OCI-LY1 (cell line): ENCODE measurements at regions not wholly inside any gene's neighbourhood (a gene's known extent, or its start where the extent isn't known, plus 50 kb on each side); places are given as distances from the start of the nearest gene placed in this dataset.

Experiments used
- H2AFZ ChIP-seq: fragments of 200-600 bp; sonication (generic), shearing (Covaris generic); 2 replicates; pipeline ENCODE4 v1.6.0; 2014; ENCODE audit warnings: antibody characterized with exemption, mild to moderate bottlenecking, low read length
- H3F3A ChIP-seq: fragments of 200-600 bp; sonication (generic), shearing (Covaris generic); 2 replicates; pipeline ENCODE4 v1.6.0; 2014; ENCODE audit warnings: mild to moderate bottlenecking, antibody characterized with exemption, low read length, moderate library complexity; ENCODE audit not compliant: insufficient read depth
- H3K27ac ChIP-seq: fragments of 200-600 bp; sonication (generic); 2 replicates; pipeline ENCODE4 v1.5.1; 2014; ENCODE audit warnings: low read length, mixed run types, mild to moderate bottlenecking, low read depth; ENCODE audit not compliant: poor library complexity, severe bottlenecking
- H3K27me3 ChIP-seq: fragments of 200-600 bp; sonication (generic); 2 replicates; pipeline ENCODE4 v1.6.0; 2014; ENCODE audit warnings: antibody characterized with exemption, mild to moderate bottlenecking, low read length, moderate library complexity; ENCODE audit not compliant: insufficient read depth
- H3K36me3 ChIP-seq: fragments of 200-600 bp; sonication (generic); 2 replicates; pipeline ENCODE4 v1.6.1; 2014; ENCODE audit warnings: mild to moderate bottlenecking, antibody characterized with exemption, low read length, moderate library complexity, mixed read lengths; ENCODE audit not compliant: insufficient read depth
- H3K4me1 ChIP-seq: fragments of 200-600 bp; sonication (generic); 2 replicates; pipeline ENCODE4 v1.5.1; 2014; ENCODE audit warnings: mild to moderate bottlenecking, low read length, moderate library complexity; ENCODE audit not compliant: insufficient read depth, severe bottlenecking
- H3K4me2 ChIP-seq: fragments of 200-600 bp; sonication (generic), shearing (Covaris generic); 2 replicates; pipeline ENCODE4 v1.6.1; 2014; ENCODE audit warnings: low read length
- H3K4me3 ChIP-seq: fragments of 200-600 bp; sonication (generic); 2 replicates; pipeline ENCODE4 v1.5.1; 2014; ENCODE audit warnings: low read length, low read depth, mild to moderate bottlenecking, mixed read lengths; ENCODE audit not compliant: poor library complexity, severe bottlenecking
- H3K79me2 ChIP-seq: fragments of 200-600 bp; shearing (Covaris generic); 2 replicates; pipeline ENCODE4 v1.6.1; 2016; ENCODE audit warnings: mixed run types, low read length, mixed read lengths; ENCODE audit not compliant: insufficient read depth
- H3K9ac ChIP-seq: fragments of 200-600 bp; sonication (generic), shearing (Covaris generic); 2 replicates; pipeline ENCODE4 v1.6.1; 2014; ENCODE audit warnings: mild to moderate bottlenecking, low read length, mixed read lengths
- H3K9me2 ChIP-seq: fragments of 200-600 bp; sonication (generic), shearing (Covaris generic); 2 replicates; pipeline ENCODE4 v1.6.1; 2014; ENCODE audit warnings: low read depth, mild to moderate bottlenecking, low read length, mixed read lengths
- H3K9me3 ChIP-seq: fragments of 200-600 bp; shearing (Covaris generic); 2 replicates; pipeline ENCODE4 v1.6.1; 2014; ENCODE audit warnings: low read length, mixed read lengths
- H4K20me1 ChIP-seq: fragments of 200-600 bp; sonication (generic), shearing (Covaris generic); 2 replicates; pipeline ENCODE4 v1.6.0; 2016; ENCODE audit warnings: mild to moderate bottlenecking, low read length; ENCODE audit not compliant: insufficient read depth
- CTCF ChIP-seq: fragments of 200-600 bp; sonication (generic), shearing (Covaris generic); IDR thresholded peaks from 2 replicates; pipeline ENCODE4 v1.5.1; 2017; ENCODE audit warnings: mild to moderate bottlenecking, antibody characterized with exemption, low read length, moderate library complexity, mixed read lengths
- EZH2 ChIP-seq: fragments of 200-600 bp; sonication (generic), shearing (Covaris generic); IDR thresholded peaks from 2 replicates; pipeline ENCODE4 v1.8.0; 2017; ENCODE audit warnings: borderline replicate concordance, mixed run types, mild to moderate bottlenecking, antibody characterized with exemption, low read length, moderate library complexity, mixed read lengths

GRCh38 chr2:56515399-56515798, 331.6 kb downstream of the CCDC85A start:
- H3K79me2 ChIP-seq = no peaks in the 10 kb centered on the region
- TF ChIP-seq CTCF (no peak), EZH2 (no peak)
- H3K4me1 ChIP-seq = no peaks in the 10 kb centered on the region
- no peak overlapping the region for H3K4me3 ChIP-seq
- no peak overlapping the region for H3K9ac ChIP-seq
- no peaks in the 10 kb centered on the region for H3K27me3 ChIP-seq
- H3K9me2 ChIP-seq = no peaks in the 10 kb centered on the region
- H3K4me2 ChIP-seq = no peak overlapping the region
- no peaks in the 10 kb centered on the region for H3K36me3 ChIP-seq
- no peak overlapping the region for H3K27ac ChIP-seq
- H3K9me3 ChIP-seq = no peaks in the 10 kb centered on the region
- no peaks in the 10 kb centered on the region for H4K20me1 ChIP-seq
- no peaks in the 10 kb centered on the region for H3F3A ChIP-seq
- no peak overlapping the region for H2AFZ ChIP-seq

GRCh38 chr2:56519806-56520205, 336.0 kb downstream of the CCDC85A start:
- H2AFZ ChIP-seq = no peak overlapping the region
- no peaks in the 10 kb centered on the region for H3F3A ChIP-seq
- H3K4me3 ChIP-seq = no peak overlapping the region
- no peaks in the 10 kb centered on the region for H3K9me2 ChIP-seq
- H4K20me1 ChIP-seq = no peaks in the 10 kb centered on the region
- no peak overlapping the region for H3K4me2 ChIP-seq
- TF ChIP-seq CTCF (no peak), EZH2 (no peak)
- H3K36me3 ChIP-seq = no peaks in the 10 kb centered on the region
- no peak overlapping the region for H3K27ac ChIP-seq
- H3K9me3 ChIP-seq = no peaks in the 10 kb centered on the region
- H3K27me3 ChIP-seq = no peaks in the 10 kb centered on the region
- no peaks in the 10 kb centered on the region for H3K4me1 ChIP-seq
- no peaks in the 10 kb centered on the region for H3K79me2 ChIP-seq
- H3K9ac ChIP-seq = no peak overlapping the region

- no peak overlapping the region for H3K9ac ChIP-seq
- H3K36me3 ChIP-seq = no peaks in the 10 kb centered on the region
- no peaks in the 10 kb centered on the region for H3F3A ChIP-seq
- no peak overlapping the region for H3K27ac ChIP-seq
- H2AFZ ChIP-seq = no peak overlapping the region
- H3K27me3 ChIP-seq = no peaks in the 10 kb centered on the region
- no peaks in the 10 kb centered on the region for H3K79me2 ChIP-seq
- no peak overlapping the region for H3K4me3 ChIP-seq
- no peaks in the 10 kb centered on the region for H3K9me2 ChIP-seq
- H4K20me1 ChIP-seq = no peaks in the 10 kb centered on the region
- H3K9me3 ChIP-seq = no peaks in the 10 kb centered on the region
- no peak overlapping the region for H3K4me2 ChIP-seq
- H3K4me1 ChIP-seq = no peaks in the 10 kb centered on the region
- TF ChIP-seq CTCF = no peak
- no peak for TF ChIP-seq EZH2
Measured at GRCh38 chr2:56522605-56523089, 338.9 kb downstream of the CCDC85A start.
